Keratinocyte (primary cell): ENCODE measurements at regions not wholly inside any gene's neighbourhood (a gene's known extent, or its start where the extent isn't known, plus 50 kb on each side); places are given as distances from the start of the nearest gene placed in this dataset.

Experiments
- DNase-seq: peaks from one replicate; pipeline ENCODE4 v3.0.0-alpha.2; 2011; ENCODE audit warnings: low read depth, missing footprints, low spot score
- FAIRE-seq: peaks from 2 replicates; lab custom pipeline; 2011; peaks lifted over from hg19 to GRCh38; lab: Jason Lieb, UNC
- H2AFZ ChIP-seq: 2 replicates; pipeline ENCODE4 v1.6.0; 2012; ENCODE audit warnings: low read length, control low read depth, inconsistent platforms; ENCODE audit not compliant: control insufficient read depth
- H3K27ac ChIP-seq: 2 replicates; pipeline ENCODE4 v1.5.1; 2011; ENCODE audit warnings: low read length; ENCODE audit not compliant: control insufficient read depth, insufficient read depth
- H3K27me3 ChIP-seq: 3 replicates; pipeline ENCODE4 v1.6.0; 2011; ENCODE audit warnings: low read length; ENCODE audit not compliant: control insufficient read depth, insufficient read depth; ENCODE audit errors: extremely low read depth
- H3K36me3 ChIP-seq, 2 experiments: 2 replicates in 1 of 2; 3 replicates in 1 of 2; pipeline ENCODE4 v1.5.1; 2011; ENCODE audit warnings: low read length in 2 of 2, mild to moderate bottlenecking in 1 of 2; ENCODE audit not compliant: control insufficient read depth in 2 of 2, insufficient read depth in 2 of 2; ENCODE audit errors: extremely low read depth in 1 of 2
- H3K4me1 ChIP-seq: 3 replicates; pipeline ENCODE4 v1.5.1; 2011; ENCODE audit warnings: low read length; ENCODE audit not compliant: control insufficient read depth, insufficient read depth; ENCODE audit errors: extremely low read depth
- H3K4me2 ChIP-seq: 3 replicates; pipeline ENCODE4 v1.6.0; 2011; ENCODE audit warnings: low read depth, low read length; ENCODE audit not compliant: control insufficient read depth, insufficient read depth; ENCODE audit errors: extremely low read depth
- H3K4me3 ChIP-seq, 3 experiments: fragments of 200-600 bp in 1 of 3; sonication (generic) in 1 of 3; 2 replicates in 2 of 3; 3 replicates in 1 of 3; pipeline ENCODE4 v1.5.1; 2011 to 2016; ENCODE audit warnings: low read length in 3 of 3, mild to moderate bottlenecking in 3 of 3, control low read depth in 2 of 3, inconsistent platforms in 1 of 3, low read depth in 1 of 3, mixed read lengths in 1 of 3, mixed run types in 1 of 3, moderate library complexity in 1 of 3; ENCODE audit not compliant: control insufficient read depth in 2 of 3, insufficient read depth in 2 of 3; ENCODE audit errors: extremely low read depth in 1 of 3
- H3K79me2 ChIP-seq: 2 replicates; pipeline ENCODE4 v1.6.0; 2012; ENCODE audit warnings: low read length; ENCODE audit not compliant: control insufficient read depth, insufficient read depth
- H3K9ac ChIP-seq: 3 replicates; pipeline ENCODE4 v1.6.0; 2011; ENCODE audit warnings: low read length; ENCODE audit not compliant: control insufficient read depth, insufficient read depth; ENCODE audit errors: extremely low read depth
- H3K9me1 ChIP-seq: 3 replicates; pipeline ENCODE4 v1.6.0; 2011; ENCODE audit warnings: low read length; ENCODE audit not compliant: control insufficient read depth, insufficient read depth; ENCODE audit errors: extremely low read depth
- H3K9me3 ChIP-seq: 2 replicates; pipeline ENCODE4 v1.5.1; 2012; ENCODE audit warnings: low read depth, low read length; ENCODE audit not compliant: control insufficient read depth
- H4K20me1 ChIP-seq: 3 replicates; pipeline ENCODE4 v1.6.0; 2011; ENCODE audit warnings: low read length; ENCODE audit not compliant: control insufficient read depth, insufficient read depth; ENCODE audit errors: extremely low read depth
- CTCF ChIP-seq, 3 experiments: IDR thresholded peaks in 1 of 3; conservative IDR thresholded peaks in 1 of 3; optimal IDR thresholded peaks in 1 of 3; 2 replicates in 2 of 3; 3 replicates in 1 of 3; pipeline versions ENCODE3 to v1.5.1; 2011; ENCODE audit warnings: low read length in 3 of 3, mild to moderate bottlenecking in 3 of 3, moderate library complexity in 2 of 3, control low read depth in 1 of 3, inconsistent platforms in 1 of 3; ENCODE audit not compliant: insufficient read depth in 2 of 3; ENCODE audit errors: extremely low read depth in 1 of 3
- EZH2 ChIP-seq: IDR thresholded peaks from one replicate; pipeline ENCODE4 v1.6.1; 2012; ENCODE audit warnings: inconsistent platforms, mild to moderate bottlenecking, low read length, moderate library complexity
- dilution Hi-C: fragments of 300-500 bp; cut with MboI; formaldehyde crosslinking; loops from one replicate; pipeline ENCODE4 v1.7.0; 2020; ENCODE audit warnings: low sequenced_read_pairs; ENCODE audit not compliant: extremely low pct_ligation_motif_present

- H3K36me3 ChIP-seq: no peaks in the 10 kb centered on the region
- no peaks in the 10 kb centered on the region for H3K9me1 ChIP-seq
- TF ChIP-seq EZH2 (no peak), CTCF (optimal IDR thresholded peaks at IDR 0.05 in 1 of 3, IDR thresholded peaks at IDR 0.05 in 1 of 3, conservative IDR thresholded peaks at IDR 0.05 in 1 of 3; ENCODE audit: extremely low read depth in 1 of 3, insufficient read depth in 2 of 3, low read length in 3 of 3) (no peak)
- H3K4me3 ChIP-seq: no peak overlapping the region
- no peaks in the 10 kb centered on the region for H3K4me1 ChIP-seq
- H2AFZ ChIP-seq: no peak overlapping the region
- H4K20me1 ChIP-seq: no peaks in the 10 kb centered on the region
- H3K9ac ChIP-seq: no peak overlapping the region
- FAIRE-seq: no peak
- H3K79me2 ChIP-seq: no peaks in the 10 kb centered on the region
- H3K9me3 ChIP-seq: no peaks in the 10 kb centered on the region
- dilution Hi-C loops: no loop called here
- no peak for DNase-seq
- no peaks in the 10 kb centered on the region for H3K27me3 ChIP-seq
- H3K4me2 ChIP-seq: no peak overlapping the region
- no peak overlapping the region for H3K27ac ChIP-seq
Measured at GRCh38 chr12:113561068-113561780, 89.6 kb upstream of the LHX5 start.

- Histone ChIP-seq H3K4me3 (no peak overlapping the region), H4K20me1 (no peaks in the 10 kb centered on the region), H3K9ac (no peak overlapping the region), H3K27ac (no peak overlapping the region), H3K9me1 (no peaks in the 10 kb centered on the region), H3K27me3 (no peaks in the 10 kb centered on the region), H3K4me2 (no peak overlapping the region), H2AFZ (no peak overlapping the region), H3K9me3 (no peaks in the 10 kb centered on the region), H3K79me2 (no peaks in the 10 kb centered on the region), H3K36me3 (no peaks in the 10 kb centered on the region), H3K4me1 (no peaks in the 10 kb centered on the region)
- no peak for DNase-seq
- TF ChIP-seq EZH2 (no peak), CTCF (optimal IDR thresholded peaks at IDR 0.05 in 1 of 3, IDR thresholded peaks at IDR 0.05 in 1 of 3, conservative IDR thresholded peaks at IDR 0.05 in 1 of 3; ENCODE audit: extremely low read depth in 1 of 3, insufficient read depth in 2 of 3, low read length in 3 of 3) (no peak)
- dilution Hi-C loops: no loop called here
- no peak for FAIRE-seq
Measured at GRCh38 chr12:113559466-113559865, 87.8 kb upstream of the LHX5 start.
